NCI-H748 (cell line): ENCODE measurements at regions not wholly inside any gene's neighbourhood (a gene's known extent, or its start where the extent isn't known, plus 50 kb on each side); places are given as distances from the start of the nearest gene placed in this dataset.
"Not testable (repeated sequence)": the region's sequence is repeated elsewhere in the genome, so short reads cannot be mapped to it uniquely, and the experiment has no call there.

Source experiments
- DNase-seq: peaks from one replicate; lab custom pipeline; 2025; ENCODE audit not compliant: unreplicated experiment; lab: John Stamatoyannopoulos, UW

DNA sequence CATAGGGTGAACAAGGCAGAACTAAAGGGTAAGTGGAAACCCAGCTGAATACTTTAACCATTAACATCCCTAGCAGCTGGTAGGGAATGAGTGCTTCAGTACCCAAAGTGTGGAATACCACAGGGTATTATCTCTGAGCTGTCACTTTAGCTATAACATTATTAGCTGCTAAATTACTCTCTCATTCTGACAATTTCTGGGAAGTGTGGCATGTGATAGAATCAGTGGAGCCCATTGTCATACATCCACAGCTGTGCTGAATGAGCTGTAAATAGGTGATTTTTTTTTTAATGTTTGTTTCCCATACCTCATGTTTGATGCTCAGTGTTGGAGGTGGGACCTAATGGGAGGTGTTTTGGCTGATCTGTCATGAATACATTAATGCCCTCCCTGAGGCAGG is 894.3 kb downstream of the DIPK2A start:
- no peak for DNase-seq

DNA sequence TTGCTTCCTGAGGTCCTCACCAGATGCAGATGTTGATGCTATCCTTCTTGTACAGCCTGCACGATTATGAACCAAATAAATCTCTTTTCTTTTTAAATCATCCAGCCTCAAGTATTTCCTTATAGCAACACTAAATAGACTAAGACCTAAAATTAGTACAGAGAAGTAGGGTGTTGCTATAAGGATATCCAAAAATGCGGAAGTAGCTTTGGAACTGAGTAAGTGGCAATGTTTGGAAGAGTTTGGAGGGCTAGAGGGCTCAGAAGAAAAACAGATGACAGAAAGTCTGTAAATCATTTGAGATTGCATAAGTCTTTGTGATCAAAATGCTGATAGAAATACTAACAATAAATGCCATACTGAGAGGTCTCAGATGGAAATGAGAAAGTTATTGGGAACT is 894.9 kb downstream of the DIPK2A start:
- no peak for DNase-seq

GRCh38 chr3:144868506-144868905 is 896.9 kb downstream of the DIPK2A start:
- DNase-seq = no peak

DNA sequence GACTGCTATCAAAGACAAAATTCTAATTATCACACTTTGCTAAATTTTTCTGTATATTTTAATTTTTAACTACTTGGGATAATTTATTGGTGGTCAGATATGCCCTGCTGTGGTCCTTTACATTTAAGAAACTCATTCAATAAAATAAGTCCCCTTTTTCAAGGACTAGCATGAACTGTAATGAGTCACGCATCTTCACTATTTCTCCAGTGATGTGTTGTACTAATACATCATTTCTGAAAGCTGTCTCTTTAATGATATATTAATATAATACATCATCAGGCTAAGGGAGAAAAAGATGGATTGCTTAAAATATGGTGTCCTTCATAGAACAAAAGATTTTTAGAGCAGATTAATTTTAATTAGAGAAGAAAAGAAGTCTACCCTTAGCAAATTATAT is 901.4 kb downstream of the DIPK2A start:
- DNase-seq = no peak

DNA sequence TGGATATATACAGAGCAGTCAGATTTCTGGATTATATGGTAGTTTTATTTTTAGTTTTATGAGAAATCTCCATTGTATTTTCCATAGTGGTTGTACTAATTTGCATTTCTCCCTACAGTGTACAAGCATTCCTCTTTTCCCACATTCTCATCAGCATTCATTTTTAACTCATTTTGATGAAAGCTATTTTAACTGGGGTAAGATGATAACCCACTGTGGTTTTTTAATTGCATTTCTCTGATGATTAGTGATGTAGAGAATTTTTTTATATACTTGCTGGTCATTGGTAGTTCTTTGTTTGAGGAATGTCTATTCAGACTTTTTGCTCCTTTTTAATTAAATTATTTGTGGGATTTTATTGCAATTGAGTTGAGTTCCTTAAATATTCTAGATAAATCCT is 903.6 kb downstream of the DIPK2A start:
- DNase-seq = no peak

- DNase-seq = no peak
Measured at GRCh38 chr3:144877356-144877755, 905.7 kb downstream of the DIPK2A start.

- no peak for DNase-seq
Measured at GRCh38 chr3:144879701-144880100, 908.1 kb downstream of the DIPK2A start.

DNA sequence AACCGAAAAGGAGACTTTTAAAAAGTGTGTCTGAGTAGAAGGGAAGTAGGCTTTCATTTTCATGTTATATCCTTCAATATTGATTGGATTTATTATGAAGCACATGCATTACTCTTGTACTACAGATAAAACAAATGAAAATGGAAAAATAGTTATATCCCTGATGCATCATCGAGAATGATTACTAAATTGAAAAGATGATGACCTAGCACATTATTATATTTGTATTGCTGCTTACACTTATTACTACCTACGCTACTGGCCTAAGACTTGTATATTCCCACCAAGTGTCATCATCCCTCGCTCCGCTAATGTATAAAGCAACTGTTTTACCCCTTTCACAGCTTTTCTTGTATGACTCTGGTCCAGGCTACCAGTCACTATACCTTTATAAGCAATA is 922.4 kb downstream of the DIPK2A start:
- no peak for DNase-seq

DNA sequence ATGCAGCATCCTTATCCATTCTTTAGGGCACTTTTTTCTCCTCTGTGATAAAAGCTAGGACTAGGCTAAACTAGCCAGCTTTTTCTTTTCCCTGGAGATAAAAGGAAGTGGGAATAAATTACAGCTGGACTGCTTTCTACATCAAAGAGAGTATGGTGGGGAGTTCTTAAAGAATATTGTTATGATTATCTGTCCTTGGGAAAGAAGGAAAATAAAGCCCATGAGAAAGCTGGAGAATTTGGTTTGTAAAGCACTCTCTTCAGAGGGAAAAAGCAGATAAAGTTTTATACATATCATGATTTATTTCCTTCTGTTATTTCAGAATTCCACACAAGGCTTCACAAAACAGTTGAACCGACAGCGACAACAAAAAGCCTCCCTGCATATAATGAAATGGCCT is 923.0 kb downstream of the DIPK2A start:
- no peak for DNase-seq

GRCh38 chr3:144900366-144900765 is 928.7 kb downstream of the DIPK2A start:
- no peak for DNase-seq

DNA sequence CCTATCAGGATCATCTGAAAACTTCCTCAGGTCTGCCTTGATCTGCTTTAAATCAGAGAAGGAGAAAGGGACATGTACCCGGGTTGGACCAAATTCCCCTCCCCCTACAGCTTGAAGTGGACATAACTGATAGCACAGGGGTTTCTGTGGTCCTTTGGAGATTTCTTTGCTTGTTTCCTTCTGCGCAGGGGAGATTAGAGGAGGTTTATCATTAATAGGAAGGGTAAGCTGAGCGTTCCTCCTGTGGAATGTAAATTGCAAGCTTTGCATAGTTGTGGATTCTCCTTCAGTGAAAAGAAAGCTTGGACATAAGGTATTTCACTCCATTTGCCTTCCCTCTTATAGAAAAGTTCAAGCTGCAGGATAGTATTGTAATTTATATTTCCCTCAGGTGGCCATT is 936.0 kb downstream of the DIPK2A start:
- DNase-seq = not testable (repeated sequence)

DNA sequence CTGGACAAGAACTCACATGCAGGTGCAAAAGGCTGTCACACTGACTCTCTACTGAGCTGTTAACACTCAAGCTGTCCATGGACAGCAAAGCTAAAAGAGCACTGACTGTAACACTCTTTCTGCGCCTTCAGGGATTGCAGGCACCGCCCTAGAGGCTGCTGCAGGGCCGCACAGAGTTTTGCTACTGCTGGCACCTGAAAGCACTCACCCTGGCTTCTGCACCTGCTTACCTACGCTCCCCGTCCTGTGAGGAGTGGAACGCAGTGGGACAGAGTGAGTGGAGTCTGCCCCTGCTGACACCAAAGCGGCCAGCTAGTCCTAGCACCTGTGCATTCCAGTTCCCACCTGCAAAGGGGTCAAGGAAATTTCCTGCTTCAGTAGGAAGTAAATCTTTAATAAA is 941.3 kb downstream of the DIPK2A start:
- DNase-seq = no peak

- DNase-seq = no peak
Measured at GRCh38 chr3:144915202-144915601, 943.6 kb downstream of the DIPK2A start.

DNA sequence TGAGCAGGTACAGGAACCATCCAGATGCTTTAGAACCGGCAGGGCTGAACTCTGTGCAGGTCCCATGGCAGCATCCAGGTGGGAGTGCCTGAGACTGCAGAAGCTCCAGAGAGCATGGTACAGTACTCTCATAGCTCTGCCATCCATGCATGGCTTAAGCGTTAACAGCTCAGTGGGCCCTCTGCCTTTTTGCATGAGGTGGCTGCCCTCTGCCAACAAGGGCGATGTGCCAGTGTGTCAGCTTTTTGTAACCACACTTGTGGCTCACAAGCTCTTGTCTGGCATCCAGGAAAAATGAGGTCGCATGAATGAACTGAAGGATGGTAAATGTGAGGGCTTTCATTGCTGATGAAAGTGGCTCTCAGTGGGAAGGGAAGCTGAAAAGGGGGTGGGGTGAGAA is 950.1 kb downstream of the DIPK2A start:
- no peak for DNase-seq

GRCh38 chr3:144923046-144923775 is 951.6 kb downstream of the DIPK2A start:
- DNase-seq = no peak

DNA sequence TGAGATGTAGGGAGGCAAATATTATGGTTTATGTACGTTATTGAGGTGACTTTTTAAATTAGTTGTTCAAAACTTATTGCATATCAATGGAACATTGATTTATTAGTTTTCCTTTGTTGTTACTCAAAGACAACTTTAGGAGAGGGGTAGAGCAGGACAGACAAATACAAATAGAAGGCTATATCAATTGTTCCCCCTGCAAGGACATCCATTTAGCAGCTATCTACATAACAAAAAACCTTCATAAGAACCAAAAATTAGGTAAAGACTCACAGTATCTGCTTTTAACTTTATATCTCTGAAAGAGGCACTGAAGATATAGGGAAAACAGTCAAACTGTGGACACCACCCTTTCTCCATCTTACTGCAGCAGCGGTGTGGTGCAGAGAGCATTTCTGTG is 958.8 kb downstream of the DIPK2A start:
- DNase-seq = no peak

GRCh38 chr3:144931590-144931989 is 960.0 kb downstream of the DIPK2A start:
- DNase-seq = no peak

- DNase-seq = no peak
Measured at GRCh38 chr3:144942093-144942837, 970.6 kb downstream of the DIPK2A start.

- no peak for DNase-seq
Measured at GRCh38 chr3:144942838-144943197, 971.2 kb downstream of the DIPK2A start.

DNA sequence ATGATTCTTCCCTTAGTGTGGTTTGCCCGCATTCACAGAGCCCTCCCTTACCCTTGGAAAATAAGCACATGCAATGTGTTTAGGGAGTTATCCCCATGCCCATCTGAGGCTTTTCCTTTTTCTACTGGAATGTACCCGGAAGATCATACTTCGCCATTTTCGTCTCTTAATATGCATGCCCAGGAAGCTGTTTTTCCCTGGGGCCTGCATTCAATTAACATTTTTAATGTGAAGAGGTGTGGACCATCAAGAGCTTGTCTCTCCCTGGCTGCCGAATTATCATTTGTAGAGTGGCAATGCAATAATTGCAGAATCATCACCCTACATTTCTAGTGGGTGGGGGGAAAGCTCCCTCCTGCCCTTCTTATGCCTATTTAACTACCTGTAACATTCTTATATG is 976.3 kb downstream of the DIPK2A start:
- no peak for DNase-seq

GRCh38 chr3:144948711-144949110 is 977.1 kb downstream of the DIPK2A start:
- no peak for DNase-seq

DNA sequence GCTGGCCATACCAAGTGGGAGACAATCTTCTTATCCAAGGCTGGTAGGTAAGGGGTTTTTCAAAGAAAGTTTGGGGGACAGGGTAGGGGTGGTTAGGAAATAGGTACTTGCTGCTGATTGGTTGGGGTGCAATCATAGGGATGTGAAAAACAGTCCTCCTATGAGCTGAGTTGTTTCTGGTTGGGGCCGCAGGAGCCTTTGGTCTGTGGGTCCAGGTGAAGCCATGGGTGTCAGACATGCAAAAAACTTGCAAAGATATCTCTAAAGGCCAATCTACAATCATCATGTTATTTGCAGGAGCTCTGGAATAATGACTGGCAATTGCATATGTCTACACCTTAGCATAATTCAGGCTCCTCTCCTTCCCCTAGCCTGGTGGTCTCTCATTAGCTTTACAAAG is 982.3 kb downstream of the DIPK2A start:
- DNase-seq = no peak
